ENCODE measurements at regions not wholly inside any gene's neighbourhood (a gene's known extent, or its start where the extent isn't known, plus 50 kb on each side); places are given as distances from the start of the nearest gene placed in this dataset.
A peak's percentile ranks its signal among the peaks of the same experiment; 100 is the strongest.

DNA sequence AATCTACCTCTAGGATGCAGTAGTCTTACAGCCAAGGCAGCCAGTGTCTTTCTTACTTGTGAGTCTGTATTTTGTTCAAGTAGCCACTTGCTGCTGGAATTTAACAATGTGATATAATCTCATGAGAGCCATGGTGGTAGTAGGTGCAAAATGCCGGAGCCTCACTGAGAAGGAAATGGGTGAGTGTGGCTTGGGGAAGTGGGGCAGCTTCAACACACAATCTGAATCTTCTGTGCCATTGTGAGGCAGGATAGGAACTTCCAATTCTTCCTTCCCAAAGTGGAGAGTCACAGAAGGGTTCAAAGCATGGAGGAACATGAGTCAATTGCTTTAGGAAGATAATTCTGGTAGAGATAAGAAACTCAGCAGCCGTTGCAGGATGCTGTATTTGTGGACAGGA is 158.7 kb upstream of the APCDD1 start:
- no peak for DNase-seq (ENCODE audit: low read depth)
- no peak for TF ChIP-seq CTCF (conservative IDR thresholded peaks at IDR 0.05; ENCODE audit: control insufficient read depth, insufficient read depth, low read depth, low read length)
- no peak overlapping the region for H3K4me3 ChIP-seq (ENCODE audit: control insufficient read depth, low read depth, low read length)

DNA sequence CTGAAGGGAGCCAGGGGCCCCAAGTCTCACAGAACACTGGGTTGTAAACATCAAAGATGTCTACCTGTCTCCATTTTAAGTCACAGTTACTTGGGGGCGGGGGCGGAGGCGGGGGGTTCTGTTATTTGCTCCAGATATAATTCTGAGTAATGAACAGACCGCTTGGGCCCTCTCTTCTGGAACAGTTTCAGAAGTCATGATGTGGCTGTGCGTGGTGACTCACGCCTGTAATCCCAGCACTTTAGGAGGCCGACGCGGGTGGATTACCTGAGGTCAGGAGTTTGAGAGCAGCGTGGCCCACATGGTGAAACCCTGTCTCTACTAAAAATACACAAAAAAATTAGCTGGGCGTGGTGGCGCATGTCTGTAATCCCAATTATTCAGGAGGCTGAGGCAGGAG is 157.9 kb upstream of the APCDD1 start:
- no peak for TF ChIP-seq CTCF (conservative IDR thresholded peaks at IDR 0.05; ENCODE audit: control insufficient read depth, insufficient read depth, low read depth, low read length)
- no peak overlapping the region for H3K4me3 ChIP-seq (ENCODE audit: control insufficient read depth, low read depth, low read length)
- no peak for DNase-seq (ENCODE audit: low read depth)

GRCh38 chr18:10297086-10297485 is 157.3 kb upstream of the APCDD1 start:
- DNase-seq (ENCODE audit: low read depth) = no peak
- no peak for TF ChIP-seq CTCF (conservative IDR thresholded peaks at IDR 0.05; ENCODE audit: control insufficient read depth, insufficient read depth, low read depth, low read length)

GRCh38 chr18:10298346-10298745 is 156.1 kb upstream of the APCDD1 start:
- DNase-seq (ENCODE audit: low read depth) = no peak
- no peak for TF ChIP-seq CTCF (conservative IDR thresholded peaks at IDR 0.05; ENCODE audit: control insufficient read depth, insufficient read depth, low read depth, low read length)
- no peak overlapping the region for H3K4me3 ChIP-seq (ENCODE audit: control insufficient read depth, low read depth, low read length)

More at GRCh38 chr18:10297086-10297485, 157.3 kb upstream of the APCDD1 start:
- H3K4me3 ChIP-seq (ENCODE audit: control insufficient read depth, low read depth, low read length) = no peak overlapping the region

GRCh38 chr18:10299643-10300042 is 154.8 kb upstream of the APCDD1 start:
- H3K4me3 ChIP-seq (ENCODE audit: control insufficient read depth, low read depth, low read length) = no peak overlapping the region
- no peak for TF ChIP-seq CTCF (conservative IDR thresholded peaks at IDR 0.05; ENCODE audit: control insufficient read depth, insufficient read depth, low read depth, low read length)
- peak; percentile 41 for DNase-seq (ENCODE audit: low read depth)

DNA sequence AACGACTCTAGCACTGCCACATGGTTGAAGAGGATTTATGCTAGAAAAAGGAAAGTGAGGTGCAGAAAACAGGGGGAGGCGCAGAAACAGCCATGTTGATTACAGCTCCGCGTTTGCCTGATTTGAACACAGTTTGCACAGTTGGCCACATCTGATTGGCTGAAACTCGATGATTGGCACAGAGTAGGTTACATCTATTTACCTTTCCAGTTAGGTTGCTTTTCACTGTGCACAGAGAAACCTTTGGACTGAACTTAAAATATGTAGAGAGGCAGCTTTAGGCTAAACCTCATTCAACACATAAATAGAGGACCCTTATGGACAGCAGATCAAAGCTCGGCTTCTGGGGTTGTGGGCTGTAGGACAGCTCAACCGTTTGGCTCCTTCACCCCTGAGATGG is 153.7 kb upstream of the APCDD1 start:
- no peak for TF ChIP-seq CTCF (conservative IDR thresholded peaks at IDR 0.05; ENCODE audit: control insufficient read depth, insufficient read depth, low read depth, low read length)
- H3K4me3 ChIP-seq (ENCODE audit: control insufficient read depth, low read depth, low read length) = no peak overlapping the region
- DNase-seq (ENCODE audit: low read depth) = no peak

- no peak overlapping the region for H3K4me3 ChIP-seq (ENCODE audit: control insufficient read depth, low read depth, low read length)
- no peak for TF ChIP-seq CTCF (conservative IDR thresholded peaks at IDR 0.05; ENCODE audit: control insufficient read depth, insufficient read depth, low read depth, low read length)
- DNase-seq (ENCODE audit: low read depth) = no peak
Measured at GRCh38 chr18:10301831-10302483, 152.5 kb upstream of the APCDD1 start.
